Heart left ventricle (tissue), 16 donors: ENCODE measurements at regions not wholly inside any gene's neighbourhood (a gene's known extent, or its start where the extent isn't known, plus 50 kb on each side); places are given as distances from the start of the nearest gene placed in this dataset.

Source experiments
- ATAC-seq, 4 donors: fragments of 200-7000 bp; cut with Tn5 transposase; one replicate each; pipeline ENCODE4 v1.9.1; 2020 to 2022; ENCODE audit warnings: moderate library complexity in 4 of 4, mild to moderate bottlenecking in 3 of 4, moderate number of reproducible peaks in 1 of 4
- DNase-seq, 5 donors: peaks; one replicate each; pipeline ENCODE4 v3.0.0-alpha.2; 2020
- H3K27ac ChIP-seq, 12 donors: fragments of 200-600 bp; sonication (generic) in 4 of 12; one replicate each; pipeline versions ENCODE4 v1.5.0 to v1.8.0; 2016 to 2022; ENCODE audit warnings: mild to moderate bottlenecking in 2 of 12
- H3K27me3 ChIP-seq, 9 donors: fragments of 200-600 bp; sonication (generic) in 2 of 9; one replicate each; pipeline versions ENCODE4 v1.5.1 to v1.8.0; 2016 to 2022; ENCODE audit warnings: mild to moderate bottlenecking in 3 of 9
- H3K36me3 ChIP-seq, 9 donors: fragments of 200-600 bp; sonication (generic) in 2 of 9; one replicate each; pipeline versions ENCODE4 v1.5.0 to v1.8.0; 2018 to 2022; ENCODE audit warnings: mild to moderate bottlenecking in 2 of 9
- H3K4me1 ChIP-seq, 12 donors: fragments of 200-600 bp; sonication (generic) in 4 of 12; one replicate each; pipeline versions ENCODE4 v1.5.0 to v1.8.0; 2016 to 2022; ENCODE audit warnings: mild to moderate bottlenecking in 3 of 12
- H3K4me3 ChIP-seq, 12 donors: fragments of 200-600 bp; sonication (generic) in 4 of 12; one replicate each; pipeline versions ENCODE4 v1.5.0 to v1.8.0; 2017 to 2022; ENCODE audit warnings: mild to moderate bottlenecking in 9 of 12, moderate library complexity in 4 of 12
- H3K9me3 ChIP-seq, 12 donors: fragments of 200-600 bp; sonication (generic) in 4 of 12; one replicate each; pipeline versions ENCODE4 v1.5.0 to v1.8.0; 2016 to 2022; ENCODE audit warnings: mild to moderate bottlenecking in 1 of 12
- CTCF ChIP-seq, 12 donors: fragments of 200-600 bp; sonication (generic) in 4 of 12; IDR thresholded peaks; one replicate each; pipeline versions ENCODE4 v1.5.0 to v1.8.0; 2018 to 2022; ENCODE audit warnings: antibody characterized with exemption in 12 of 12, mild to moderate bottlenecking in 5 of 12
- POLR2A ChIP-seq, 2 donors: fragments of 450-650 bp; IDR thresholded peaks; one replicate each; pipeline ENCODE4 v1.6.1; 2017; ENCODE audit warnings: antibody characterized with exemption in 2 of 2, mild to moderate bottlenecking in 2 of 2, moderate library complexity in 2 of 2
- WGBS, 4 donors: extraction: QIAGEN DNeasy Blood & Tissue Kit in 2 of 4; methylation state at CpG; one replicate each; pipeline versions ENCODE4 v1.1.5 to v1.1.7; 2013 to 2018; 5-methylcytosine and 5-hydroxymethylcytosine counted together
- intact Hi-C, 10 donors: fragments of 100-400 bp; cut with DNase I; formaldehyde crosslinking; loops; one replicate each; pipeline versions ENCODE4 v1.11.1 to v1.14.2; 2022
- donor health status: ischemic (EF 13 %, LVEDD 7.1; RV severe dilation, severe dysfunction).
- donor health status: healthy with polysubstance abuse.
- donor health status: DM: no; HTN: yes; CAD: no.
- donor health status: DM: no; HTN: no; CAD: no.
- donor health status: ischemic (EF 25% LVEDD 6.9; RV normal size, moderate dysfunction).
- donor health status: ischemic (EF 25% LVEDD 5.7; RV mildly dilated, moderate dysfunction).
- donor health status: healthy.
- donor health status: DM: yes; HTN: yes; CAD: no.
- donor health status: ischemic (EF 35%, LVEDD 5.7; RV mildly dilated, moderate dysfunction).
- donor health status: nonischemic (EF 11% LVEDD 7.7; RV severe dilation, severe dysfunction).
- donor health status: DM: yes; HTN: yes; CAD: no.
- donor health status: PGD.
- donor health status: ischemic (EF 29% LVEDD 5.4; RV normal size, mild dysfunction).
- donor health status: nonischemic (EF 23%, LVEDD 6.1; RV moderate dilation, normal function).

DNA sequence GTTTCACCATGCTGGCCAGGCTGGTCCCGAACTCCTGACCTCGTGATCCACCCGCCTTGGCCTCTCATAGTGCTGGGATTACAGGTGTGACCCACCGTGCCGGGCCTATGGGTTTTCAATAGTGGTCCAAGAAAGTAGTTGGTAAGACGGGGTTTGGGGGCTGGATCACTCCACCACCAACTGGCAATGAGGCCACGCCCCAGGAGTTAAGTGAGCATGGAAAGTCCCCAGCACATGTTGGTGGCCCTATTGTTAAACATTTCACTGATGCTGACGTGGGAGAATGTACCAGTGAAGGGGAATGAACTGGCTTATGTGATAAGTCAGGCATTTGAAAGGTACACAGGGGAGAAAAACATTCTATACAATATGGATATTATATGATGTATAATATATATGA, 80.4 kb downstream of the CHRD start:
- Histone ChIP-seq H3K36me3 (no peaks in the 10 kb centered on the region), H3K4me1 (no peaks in the 10 kb centered on the region), H3K27ac (no peak overlapping the region), H3K4me3 (no peak overlapping the region), H3K27me3 (no peaks in the 10 kb centered on the region), H3K9me3 (no peaks in the 10 kb centered on the region)
- TF ChIP-seq CTCF (IDR thresholded peaks at IDR 0.05) (no peak), POLR2A (IDR thresholded peaks at IDR 0.05) (no peak)
- ATAC-seq (no peak), DNase-seq (no peak)
- 86 to 90% (median 89%) methylated on average over 8 of the region's 8 CpGs for WGBS, 4 donors
- intact Hi-C loops = no loop called here

DNA sequence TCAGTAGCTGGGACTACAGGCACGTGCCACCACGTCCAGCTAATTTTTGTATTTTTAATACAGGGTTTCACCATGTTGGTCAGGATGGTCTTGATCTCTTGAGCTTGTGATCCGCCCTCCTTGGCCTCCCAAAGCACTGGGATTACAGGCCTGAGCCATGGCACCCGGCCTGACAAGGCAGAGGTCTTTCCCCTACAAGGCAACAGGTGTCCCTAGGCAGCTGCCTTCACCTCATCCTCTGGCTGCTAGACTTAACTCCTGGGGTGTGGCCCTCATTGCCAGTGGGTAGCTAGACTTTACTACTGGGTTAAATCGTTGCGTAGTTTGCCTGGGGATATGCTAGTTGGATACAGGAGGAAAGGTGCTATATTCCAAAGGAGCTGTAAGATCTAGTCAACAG, 81.4 kb downstream of the CHRD start:
- WGBS, 4 donors = 85 to 94% (median 91%) methylated on average over 6 of the region's 6 CpGs
- DNase-seq (no peak), ATAC-seq (no peak)
- Histone ChIP-seq H3K4me3 (no peak overlapping the region), H3K27ac (no peak overlapping the region), H3K36me3 (no peaks in the 10 kb centered on the region), H3K4me1 (peaks cover 0 to 9% (median 6%) of the 10 kb centered on the region in 12 donors), H3K9me3 (no peaks in the 10 kb centered on the region), H3K27me3 (no peaks in the 10 kb centered on the region)
- intact Hi-C loops = no loop called here
- TF ChIP-seq POLR2A (IDR thresholded peaks at IDR 0.05) (no peak), CTCF (IDR thresholded peaks at IDR 0.05) (no peak)

DNA sequence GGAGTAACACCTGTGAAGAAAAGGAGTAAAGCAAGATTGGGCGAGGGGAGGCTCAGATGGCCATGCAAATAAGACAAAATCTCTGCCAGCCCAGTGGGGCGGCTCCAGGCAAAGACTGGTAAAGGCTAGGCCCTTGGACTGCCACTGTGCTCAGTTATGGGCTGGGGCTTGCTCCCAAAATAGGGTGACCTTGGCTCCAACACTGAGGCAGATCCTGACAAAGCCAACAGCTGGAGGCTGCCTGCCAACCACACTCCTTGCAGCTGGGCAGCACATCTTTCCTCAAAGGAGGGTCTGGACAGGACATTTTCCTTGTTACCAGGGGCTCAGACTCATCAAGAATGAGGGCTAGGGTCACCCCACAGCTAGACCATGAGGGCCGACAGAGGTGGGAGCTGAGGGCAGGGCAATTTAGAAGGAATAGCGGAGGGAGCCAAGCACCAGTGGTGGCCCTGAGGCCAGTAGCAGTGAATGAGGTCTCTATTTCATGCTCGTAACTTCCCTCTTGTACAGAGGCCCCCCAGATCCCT, 86.1 kb downstream of the CHRD start:
- intact Hi-C loops = loop anchor here in 4 of 10 donors (5.0 kb wide), 4 partner anchors 46 to 94 kb away; no protein-coding TSS in a partner anchor
- no peak for DNase-seq
- no peaks in the 10 kb centered on the region for H3K9me3 ChIP-seq
- no peak overlapping the region for H3K4me3 ChIP-seq
- no peak for ATAC-seq
- H3K27me3 ChIP-seq = peaks cover 0 to 4% (median 0%) of the 10 kb centered on the region in 9 donors
- peak overlapping the region in 4 of 12 donors; percentile 9 to 34 (median 28) for H3K27ac ChIP-seq
- H3K4me1 ChIP-seq = peaks cover 0 to 19% (median 13%) of the 10 kb centered on the region in 12 donors
- H3K36me3 ChIP-seq = no peaks in the 10 kb centered on the region
- no peak for TF ChIP-seq CTCF (IDR thresholded peaks at IDR 0.05)
- TF ChIP-seq POLR2A (IDR thresholded peaks at IDR 0.05) = no peak
- 89 to 100% (median 90%) methylated on average over 2 to 5 of the region's 5 CpGs for WGBS, 4 donors

GRCh38 chr3:184466413-184466960, 86.6 kb downstream of the CHRD start:
- ATAC-seq (peak; percentile 57 to 90 (median 82)), DNase-seq (peak; percentile 65 to 83 (median 78))
- WGBS, 4 donors = 11 to 27% (median 18%) methylated on average over 8 to 12 of the region's 12 CpGs
- H3K36me3 ChIP-seq = no peaks in the 10 kb centered on the region
- intact Hi-C loops = loop anchor here in 4 of 10 donors (5.0 kb wide), 4 partner anchors 46 to 94 kb away; no protein-coding TSS in a partner anchor
- peak overlapping the region in 1 of 12 donors; percentile 12 for H3K4me3 ChIP-seq
- TF ChIP-seq POLR2A (IDR thresholded peaks at IDR 0.05) (no peak), CTCF (IDR thresholded peaks at IDR 0.05) (no peak)
- no peaks in the 10 kb centered on the region for H3K9me3 ChIP-seq
- H3K4me1 ChIP-seq = peaks cover 0 to 19% (median 13%) of the 10 kb centered on the region in 12 donors
- peaks cover 0 to 4% (median 0%) of the 10 kb centered on the region in 9 donors for H3K27me3 ChIP-seq
- H3K27ac ChIP-seq = peak overlapping the region in 6 of 12 donors; percentile 3 to 34 (median 22)
